GM23338 (cell line): ENCODE measurements at regions not wholly inside any gene's neighbourhood (a gene's known extent, or its start where the extent isn't known, plus 50 kb on each side); places are given as distances from the start of the nearest gene placed in this dataset.

ENCODE experiments used
- ATAC-seq: fragments of 200-7000 bp; cut with Tn5 transposase; 3 replicates; pipeline ENCODE4 v1.9.1; 2020
- DNase-seq: peaks from one replicate; pipeline ENCODE4 v3.0.0-alpha.2; 2015; ENCODE audit warnings: low spot score
- H2AFZ ChIP-seq: fragments of 200-600 bp; sonication (generic); 2 replicates; pipeline ENCODE4 v1.8.0; 2016; ENCODE audit warnings: antibody characterized with exemption, mild to moderate bottlenecking, moderate library complexity
- H3F3A ChIP-seq: fragments of 200-600 bp; sonication (generic); replicated peaks from 2 replicates; pipeline ENCODE4 v1.8.0; 2017; ENCODE audit warnings: antibody characterized with exemption, mixed run types, low read depth
- H3K27ac ChIP-seq: fragments of 200-600 bp; sonication (generic); 2 replicates; pipeline ENCODE4 v1.6.1; 2016; ENCODE audit warnings: low read depth
- H3K27me3 ChIP-seq: fragments of 200-600 bp; sonication (generic); 2 replicates; pipeline ENCODE4 v1.8.0; 2016; ENCODE audit warnings: mild to moderate bottlenecking, mixed run types, moderate library complexity; ENCODE audit not compliant: insufficient read depth
- H3K36me3 ChIP-seq: fragments of 200-600 bp; sonication (generic); 2 replicates; pipeline ENCODE4 v1.8.0; 2016; ENCODE audit warnings: mild to moderate bottlenecking; ENCODE audit not compliant: insufficient read depth
- H3K4me1 ChIP-seq: fragments of 200-600 bp; sonication (generic); 2 replicates; pipeline ENCODE4 v1.8.0; 2016; ENCODE audit warnings: mild to moderate bottlenecking, moderate library complexity; ENCODE audit not compliant: insufficient read depth
- H3K4me2 ChIP-seq: fragments of 200-600 bp; sonication (generic); 2 replicates; pipeline ENCODE4 v1.7.1; 2017; ENCODE audit warnings: mixed run types
- H3K4me3 ChIP-seq: fragments of 200-600 bp; sonication (generic); 2 replicates; pipeline ENCODE4 v1.6.1; 2016; ENCODE audit warnings: mixed run types
- H3K79me2 ChIP-seq: fragments of 200-600 bp; sonication (generic); replicated peaks from 2 replicates; pipeline ENCODE4 v1.8.0; 2017; ENCODE audit warnings: mild to moderate bottlenecking; ENCODE audit not compliant: insufficient read depth
- H3K9me2 ChIP-seq: fragments of 200-600 bp; sonication (generic); 2 replicates; pipeline ENCODE4 v1.8.0; 2017; ENCODE audit not compliant: insufficient read depth
- H4K20me1 ChIP-seq: fragments of 200-600 bp; sonication (generic); replicated peaks from 2 replicates; pipeline ENCODE4 v1.8.0; 2017; ENCODE audit warnings: mild to moderate bottlenecking; ENCODE audit not compliant: insufficient read depth
- H3K27ac Mint-ChIP-seq: 2 replicates; pipeline ENCODE4 v1.8.0; 2020; ENCODE audit warnings: inconsistent platforms, mild to moderate bottlenecking, moderate library complexity, mixed read lengths
- H3K27me3 Mint-ChIP-seq: 3 replicates; pipeline ENCODE4 v1.8.0; 2022; ENCODE audit warnings: low read depth, mild to moderate bottlenecking, moderate library complexity, mixed read lengths, inconsistent platforms; ENCODE audit not compliant: insufficient read depth, poor library complexity
- H3K36me3 Mint-ChIP-seq: 3 replicates; pipeline ENCODE4 v1.8.0; 2021; ENCODE audit warnings: low read depth, mild to moderate bottlenecking, inconsistent platforms, moderate library complexity, mixed read lengths
- H3K4me1 Mint-ChIP-seq: 3 replicates; pipeline ENCODE4 v1.8.0; 2020; ENCODE audit warnings: mild to moderate bottlenecking, inconsistent platforms, mixed read lengths
- H3K4me3 Mint-ChIP-seq: 3 replicates; pipeline ENCODE4 v1.8.0; 2021; ENCODE audit warnings: moderate library complexity, mild to moderate bottlenecking, inconsistent platforms, mixed read lengths
- H3K9me3 Mint-ChIP-seq: 3 replicates; pipeline ENCODE4 v1.8.0; 2020; ENCODE audit warnings: moderate library complexity, mild to moderate bottlenecking, inconsistent platforms, mixed read lengths
- CREB1 ChIP-seq: fragments of 250-450 bp; sonication (Bioruptor Pico); IDR thresholded peaks from 2 replicates; pipeline ENCODE4 v1.5.0; 2020; ENCODE audit warnings: low read depth, mild to moderate bottlenecking, moderate library complexity
- EZH2 ChIP-seq: fragments of 200-600 bp; sonication (generic); IDR thresholded peaks from one replicate; pipeline ENCODE4 v1.8.0; 2017; ENCODE audit warnings: antibody characterized with exemption, mild to moderate bottlenecking, low read depth; ENCODE audit not compliant: unreplicated experiment
- EZH2phosphoT487 ChIP-seq: fragments of 200-600 bp; sonication (generic); IDR thresholded peaks from one replicate; pipeline ENCODE4 v1.8.1; 2018; ENCODE audit warnings: antibody characterized with exemption; ENCODE audit not compliant: unreplicated experiment
- JUNB ChIP-seq: IDR thresholded peaks from one replicate; pipeline ENCODE4 v1.6.1; 2016; ENCODE audit warnings: antibody characterized with exemption; ENCODE audit not compliant: unreplicated experiment
- NANOG ChIP-seq: IDR thresholded peaks from 2 replicates; pipeline ENCODE4 v1.6.1; 2016; ENCODE audit warnings: antibody characterized with exemption, borderline replicate concordance
- POLR2AphosphoS5 ChIP-seq: IDR thresholded peaks from 2 replicates; pipeline ENCODE4 v1.6.1; 2016; ENCODE audit warnings: antibody characterized with exemption, low read depth
- STAT1 ChIP-seq: IDR thresholded peaks from one replicate; pipeline ENCODE4 v1.6.1; 2016; ENCODE audit warnings: antibody characterized with exemption; ENCODE audit not compliant: unreplicated experiment
- ZNF114 ChIP-seq: fragments of 250-450 bp; sonication (Bioruptor Pico); IDR thresholded peaks from 2 replicates; pipeline ENCODE4 v1.5.0; 2020; ENCODE audit warnings: mild to moderate bottlenecking, moderate library complexity
- ZNF331 ChIP-seq: fragments of 250-450 bp; sonication (Bioruptor Pico); IDR thresholded peaks from 2 replicates; pipeline ENCODE4 v1.5.0; 2020; ENCODE audit warnings: low read depth, mild to moderate bottlenecking, moderate library complexity
- ZNF462 ChIP-seq: fragments of 250-450 bp; sonication (Bioruptor Pico); IDR thresholded peaks from 2 replicates; pipeline ENCODE4 v1.5.0; 2020; ENCODE audit warnings: mild to moderate bottlenecking, moderate library complexity
- TF ChIP-seq, protein P1 (sequence below): IDR thresholded peaks from 2 replicates; pipeline ENCODE4 v1.6.1; 2016; ENCODE audit warnings: antibody characterized with exemption
- TF ChIP-seq, protein P2 (sequence below): IDR thresholded peaks from one replicate; pipeline ENCODE4 v1.6.1; 2018; ENCODE audit warnings: antibody characterized with exemption; ENCODE audit not compliant: unreplicated experiment
- TF ChIP-seq, protein P3 (sequence below), 2 experiments: fragments of 200-600 bp in 1 of 2; sonication (generic) in 1 of 2; conservative IDR thresholded peaks; 2 replicates each; pipeline versions ENCODE4 v1.5.1 to v1.6.1; 2016 to 2017; ENCODE audit warnings: antibody characterized with exemption in 2 of 2, low read depth in 2 of 2, mild to moderate bottlenecking in 2 of 2, moderate library complexity in 1 of 2

- H3F3A ChIP-seq, result no peaks in the 10 kb centered on the region
- H3K36me3 ChIP-seq, result no peaks in the 10 kb centered on the region
- no peaks in the 10 kb centered on the region for H3K27me3 ChIP-seq
- H3K79me2 ChIP-seq, result no peaks in the 10 kb centered on the region
- H3K4me3 ChIP-seq, result no peak overlapping the region
- H3K9me2 ChIP-seq, result no peaks in the 10 kb centered on the region
- no peaks in the 10 kb centered on the region for H4K20me1 ChIP-seq
- H3K4me1 Mint-ChIP-seq, result peaks cover 4% of the 10 kb centered on the region; the same call in 2 of the 3 replicates
- no peak overlapping the region for H3K27ac ChIP-seq
- no peak for ATAC-seq
- H3K27ac Mint-ChIP-seq, result no peak overlapping the region
- H3K27me3 Mint-ChIP-seq, result peaks cover 2% of the 10 kb centered on the region
- no peaks in the 10 kb centered on the region for H3K36me3 Mint-ChIP-seq
- no peaks in the 10 kb centered on the region for H3K9me3 Mint-ChIP-seq
- peaks cover 3% of the 10 kb centered on the region; the same call in 1 of the 2 replicates for H3K4me1 ChIP-seq
- H2AFZ ChIP-seq, result no peak overlapping the region
- DNase-seq, result no peak
- no peak overlapping the region for H3K4me3 Mint-ChIP-seq
- TF ChIP-seq, protein P1, sequence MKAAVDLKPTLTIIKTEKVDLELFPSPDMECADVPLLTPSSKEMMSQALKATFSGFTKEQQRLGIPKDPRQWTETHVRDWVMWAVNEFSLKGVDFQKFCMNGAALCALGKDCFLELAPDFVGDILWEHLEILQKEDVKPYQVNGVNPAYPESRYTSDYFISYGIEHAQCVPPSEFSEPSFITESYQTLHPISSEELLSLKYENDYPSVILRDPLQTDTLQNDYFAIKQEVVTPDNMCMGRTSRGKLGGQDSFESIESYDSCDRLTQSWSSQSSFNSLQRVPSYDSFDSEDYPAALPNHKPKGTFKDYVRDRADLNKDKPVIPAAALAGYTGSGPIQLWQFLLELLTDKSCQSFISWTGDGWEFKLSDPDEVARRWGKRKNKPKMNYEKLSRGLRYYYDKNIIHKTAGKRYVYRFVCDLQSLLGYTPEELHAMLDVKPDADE, result no peak
- TF ChIP-seq NANOG (no peak), ZNF114 (no peak), STAT1 (no peak), EZH2 (no peak), ZNF331 (no peak), POLR2AphosphoS5 (no peak), CREB1 (CRISPR knock-in tag) (no peak), JUNB (no peak), EZH2phosphoT487 (no peak), ZNF462 (no peak)
- TF ChIP-seq, protein P2, sequence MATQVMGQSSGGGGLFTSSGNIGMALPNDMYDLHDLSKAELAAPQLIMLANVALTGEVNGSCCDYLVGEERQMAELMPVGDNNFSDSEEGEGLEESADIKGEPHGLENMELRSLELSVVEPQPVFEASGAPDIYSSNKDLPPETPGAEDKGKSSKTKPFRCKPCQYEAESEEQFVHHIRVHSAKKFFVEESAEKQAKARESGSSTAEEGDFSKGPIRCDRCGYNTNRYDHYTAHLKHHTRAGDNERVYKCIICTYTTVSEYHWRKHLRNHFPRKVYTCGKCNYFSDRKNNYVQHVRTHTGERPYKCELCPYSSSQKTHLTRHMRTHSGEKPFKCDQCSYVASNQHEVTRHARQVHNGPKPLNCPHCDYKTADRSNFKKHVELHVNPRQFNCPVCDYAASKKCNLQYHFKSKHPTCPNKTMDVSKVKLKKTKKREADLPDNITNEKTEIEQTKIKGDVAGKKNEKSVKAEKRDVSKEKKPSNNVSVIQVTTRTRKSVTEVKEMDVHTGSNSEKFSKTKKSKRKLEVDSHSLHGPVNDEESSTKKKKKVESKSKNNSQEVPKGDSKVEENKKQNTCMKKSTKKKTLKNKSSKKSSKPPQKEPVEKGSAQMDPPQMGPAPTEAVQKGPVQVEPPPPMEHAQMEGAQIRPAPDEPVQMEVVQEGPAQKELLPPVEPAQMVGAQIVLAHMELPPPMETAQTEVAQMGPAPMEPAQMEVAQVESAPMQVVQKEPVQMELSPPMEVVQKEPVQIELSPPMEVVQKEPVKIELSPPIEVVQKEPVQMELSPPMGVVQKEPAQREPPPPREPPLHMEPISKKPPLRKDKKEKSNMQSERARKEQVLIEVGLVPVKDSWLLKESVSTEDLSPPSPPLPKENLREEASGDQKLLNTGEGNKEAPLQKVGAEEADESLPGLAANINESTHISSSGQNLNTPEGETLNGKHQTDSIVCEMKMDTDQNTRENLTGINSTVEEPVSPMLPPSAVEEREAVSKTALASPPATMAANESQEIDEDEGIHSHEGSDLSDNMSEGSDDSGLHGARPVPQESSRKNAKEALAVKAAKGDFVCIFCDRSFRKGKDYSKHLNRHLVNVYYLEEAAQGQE, result no peak
- TF ChIP-seq, protein P3, sequence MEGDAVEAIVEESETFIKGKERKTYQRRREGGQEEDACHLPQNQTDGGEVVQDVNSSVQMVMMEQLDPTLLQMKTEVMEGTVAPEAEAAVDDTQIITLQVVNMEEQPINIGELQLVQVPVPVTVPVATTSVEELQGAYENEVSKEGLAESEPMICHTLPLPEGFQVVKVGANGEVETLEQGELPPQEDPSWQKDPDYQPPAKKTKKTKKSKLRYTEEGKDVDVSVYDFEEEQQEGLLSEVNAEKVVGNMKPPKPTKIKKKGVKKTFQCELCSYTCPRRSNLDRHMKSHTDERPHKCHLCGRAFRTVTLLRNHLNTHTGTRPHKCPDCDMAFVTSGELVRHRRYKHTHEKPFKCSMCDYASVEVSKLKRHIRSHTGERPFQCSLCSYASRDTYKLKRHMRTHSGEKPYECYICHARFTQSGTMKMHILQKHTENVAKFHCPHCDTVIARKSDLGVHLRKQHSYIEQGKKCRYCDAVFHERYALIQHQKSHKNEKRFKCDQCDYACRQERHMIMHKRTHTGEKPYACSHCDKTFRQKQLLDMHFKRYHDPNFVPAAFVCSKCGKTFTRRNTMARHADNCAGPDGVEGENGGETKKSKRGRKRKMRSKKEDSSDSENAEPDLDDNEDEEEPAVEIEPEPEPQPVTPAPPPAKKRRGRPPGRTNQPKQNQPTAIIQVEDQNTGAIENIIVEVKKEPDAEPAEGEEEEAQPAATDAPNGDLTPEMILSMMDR (conservative IDR thresholded peaks at IDR 0.05; ENCODE audit: low read depth in 2 of 2), result no peak
- H3K4me2 ChIP-seq, result no peak overlapping the region
These were observed 562.1 kb downstream of the DACH1 start for GRCh38 chr13:71304861-71305260.
